ENCODE measurements at regions not wholly inside any gene's neighbourhood (a gene's known extent, or its start where the extent isn't known, plus 50 kb on each side); places are given as distances from the start of the nearest gene placed in this dataset.

DNA sequence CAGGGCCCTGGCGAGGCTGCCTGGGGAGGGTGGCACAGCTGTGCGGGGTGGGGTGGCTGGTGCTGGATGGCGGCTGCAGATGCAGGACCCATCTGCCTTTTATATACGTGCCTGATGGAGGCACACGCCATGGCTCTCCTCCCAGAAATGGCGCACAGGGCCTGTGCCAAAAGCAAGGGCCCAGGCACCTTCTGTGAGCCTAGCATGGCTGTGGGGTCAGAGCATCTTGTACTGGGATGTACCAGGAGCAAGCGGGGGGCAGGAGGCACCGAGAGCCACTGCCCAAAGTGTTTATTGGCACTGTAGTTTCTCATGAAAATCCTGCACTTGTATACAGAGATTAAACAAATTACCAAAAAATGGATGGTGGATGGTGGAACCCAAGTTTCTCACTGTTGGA is 724.1 kb downstream of the GALR1 start:
- no peaks in the 10 kb centered on the region for H3K9me3 ChIP-seq (ENCODE audit: control insufficient read depth, low read length)
- no peaks in the 10 kb centered on the region for H3K4me1 ChIP-seq (ENCODE audit: control insufficient read depth, insufficient read depth, low read length, poor library complexity, severe bottlenecking)
- H3K27ac ChIP-seq (ENCODE audit: insufficient read depth, low read length, poor library complexity, severe bottlenecking), result no peak overlapping the region
- H3K4me3 ChIP-seq (ENCODE audit: insufficient read depth, low read depth, low read length, poor library complexity, severe bottlenecking), result no peak overlapping the region
- DNase-seq, result no peak
- no peaks in the 10 kb centered on the region for H3K36me3 ChIP-seq (ENCODE audit: control insufficient read depth, insufficient read depth, low read length)
- H3K27me3 ChIP-seq (replicated peaks; ENCODE audit: control insufficient read depth, insufficient read depth, low read length, poor library complexity, severe bottlenecking), result no peaks in the 10 kb centered on the region

DNA sequence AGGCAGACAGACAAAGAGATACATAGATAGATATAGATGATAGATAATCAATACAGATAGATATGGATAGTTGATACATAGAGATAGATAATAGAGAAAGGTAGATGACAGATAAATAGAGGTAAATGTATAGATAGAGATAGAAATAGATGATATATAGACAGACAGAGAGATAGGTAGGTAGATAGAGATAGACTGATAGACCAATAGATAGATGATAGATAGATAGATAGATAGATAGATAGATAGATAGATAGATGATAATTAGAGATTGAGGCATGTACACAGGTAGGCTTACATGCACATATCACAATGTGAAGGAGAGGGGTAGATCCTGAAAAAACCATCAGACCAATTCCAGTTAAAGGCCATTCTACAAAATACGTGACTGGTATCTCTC is 724.7 kb downstream of the GALR1 start:
- no peak for DNase-seq
- H3K27ac ChIP-seq (ENCODE audit: insufficient read depth, low read length, poor library complexity, severe bottlenecking), result no peak overlapping the region
- H3K27me3 ChIP-seq (replicated peaks; ENCODE audit: control insufficient read depth, insufficient read depth, low read length, poor library complexity, severe bottlenecking), result no peaks in the 10 kb centered on the region
- H3K9me3 ChIP-seq (ENCODE audit: control insufficient read depth, low read length), result no peaks in the 10 kb centered on the region
- H3K4me3 ChIP-seq (ENCODE audit: insufficient read depth, low read depth, low read length, poor library complexity, severe bottlenecking), result no peak overlapping the region
- H3K4me1 ChIP-seq (ENCODE audit: control insufficient read depth, insufficient read depth, low read length, poor library complexity, severe bottlenecking), result no peaks in the 10 kb centered on the region
- H3K36me3 ChIP-seq (ENCODE audit: control insufficient read depth, insufficient read depth, low read length), result no peaks in the 10 kb centered on the region

DNA sequence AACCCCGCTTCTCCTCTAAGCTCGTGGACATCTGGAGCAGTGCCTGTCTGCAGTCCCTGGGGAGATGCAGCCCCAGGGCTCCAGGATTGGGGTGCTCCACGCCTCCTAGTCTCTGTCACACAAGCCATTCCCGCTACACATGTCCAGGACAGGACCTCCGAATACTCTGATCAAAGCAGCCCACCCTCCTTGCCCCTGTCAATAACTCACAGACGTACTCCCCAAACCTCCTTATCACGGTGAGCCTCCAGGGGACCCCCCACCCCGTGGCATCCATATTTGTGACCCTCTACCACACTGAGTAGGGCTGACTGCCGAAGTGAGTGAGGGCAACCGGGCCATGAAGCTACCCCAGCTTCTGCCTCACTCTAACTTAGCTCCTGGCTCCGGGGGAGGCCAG is 727.7 kb downstream of the GALR1 start:
- DNase-seq, result no peak
- Histone ChIP-seq H3K27me3 (replicated peaks; ENCODE audit: control insufficient read depth, insufficient read depth, low read length, poor library complexity, severe bottlenecking) (no peaks in the 10 kb centered on the region), H3K27ac (ENCODE audit: insufficient read depth, low read length, poor library complexity, severe bottlenecking) (no peak overlapping the region), H3K4me1 (ENCODE audit: control insufficient read depth, insufficient read depth, low read length, poor library complexity, severe bottlenecking) (no peaks in the 10 kb centered on the region), H3K36me3 (ENCODE audit: control insufficient read depth, insufficient read depth, low read length) (no peaks in the 10 kb centered on the region), H3K4me3 (ENCODE audit: insufficient read depth, low read depth, low read length, poor library complexity, severe bottlenecking) (no peak overlapping the region), H3K9me3 (ENCODE audit: control insufficient read depth, low read length) (no peaks in the 10 kb centered on the region)

- Histone ChIP-seq H3K4me1 (ENCODE audit: control insufficient read depth, insufficient read depth, low read length, poor library complexity, severe bottlenecking) (no peaks in the 10 kb centered on the region), H3K36me3 (ENCODE audit: control insufficient read depth, insufficient read depth, low read length) (no peaks in the 10 kb centered on the region), H3K27ac (ENCODE audit: insufficient read depth, low read length, poor library complexity, severe bottlenecking) (no peak overlapping the region), H3K9me3 (ENCODE audit: control insufficient read depth, low read length) (no peaks in the 10 kb centered on the region), H3K4me3 (ENCODE audit: insufficient read depth, low read depth, low read length, poor library complexity, severe bottlenecking) (no peak overlapping the region), H3K27me3 (replicated peaks; ENCODE audit: control insufficient read depth, insufficient read depth, low read length, poor library complexity, severe bottlenecking) (no peaks in the 10 kb centered on the region)
- DNase-seq, result no peak
These were observed 730.6 kb downstream of the GALR1 start for GRCh38 chr18:77980275-77980674.

GRCh38 chr18:77981874-77982273 is 732.2 kb downstream of the GALR1 start:
- H3K9me3 ChIP-seq (ENCODE audit: control insufficient read depth, low read length), result no peaks in the 10 kb centered on the region
- no peaks in the 10 kb centered on the region for H3K4me1 ChIP-seq (ENCODE audit: control insufficient read depth, insufficient read depth, low read length, poor library complexity, severe bottlenecking)
- no peaks in the 10 kb centered on the region for H3K27me3 ChIP-seq (replicated peaks; ENCODE audit: control insufficient read depth, insufficient read depth, low read length, poor library complexity, severe bottlenecking)
- no peak for DNase-seq
- no peak overlapping the region for H3K27ac ChIP-seq (ENCODE audit: insufficient read depth, low read length, poor library complexity, severe bottlenecking)
- H3K4me3 ChIP-seq (ENCODE audit: insufficient read depth, low read depth, low read length, poor library complexity, severe bottlenecking), result no peak overlapping the region
- H3K36me3 ChIP-seq (ENCODE audit: control insufficient read depth, insufficient read depth, low read length), result no peaks in the 10 kb centered on the region

GRCh38 chr18:77983270-77983669 is 733.6 kb downstream of the GALR1 start:
- no peak overlapping the region for H3K27ac ChIP-seq (ENCODE audit: insufficient read depth, low read length, poor library complexity, severe bottlenecking)
- no peaks in the 10 kb centered on the region for H3K36me3 ChIP-seq (ENCODE audit: control insufficient read depth, insufficient read depth, low read length)
- no peaks in the 10 kb centered on the region for H3K4me1 ChIP-seq (ENCODE audit: control insufficient read depth, insufficient read depth, low read length, poor library complexity, severe bottlenecking)
- no peaks in the 10 kb centered on the region for H3K9me3 ChIP-seq (ENCODE audit: control insufficient read depth, low read length)
- no peak for DNase-seq
- H3K4me3 ChIP-seq (ENCODE audit: insufficient read depth, low read depth, low read length, poor library complexity, severe bottlenecking), result no peak overlapping the region
- H3K27me3 ChIP-seq (replicated peaks; ENCODE audit: control insufficient read depth, insufficient read depth, low read length, poor library complexity, severe bottlenecking), result no peaks in the 10 kb centered on the region

DNA sequence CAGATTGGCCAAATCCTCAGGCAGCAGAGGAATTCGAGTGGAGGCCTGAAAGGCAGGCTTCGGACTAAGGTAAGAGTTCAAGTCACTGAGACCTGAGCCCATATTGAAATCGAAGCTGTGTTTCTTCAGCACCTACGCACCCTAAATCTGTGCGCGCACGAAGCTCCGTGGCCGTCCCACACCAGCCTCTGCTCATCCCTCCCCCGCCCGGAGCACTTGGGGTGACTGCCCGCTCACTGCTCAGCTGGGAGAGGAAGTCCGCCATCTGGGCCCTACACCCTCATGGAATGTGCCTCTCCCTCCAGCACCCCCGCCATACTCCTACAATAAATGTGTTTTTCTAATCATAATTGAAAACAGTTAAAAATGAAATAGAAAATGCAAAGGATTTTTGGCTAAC is 734.5 kb downstream of the GALR1 start:
- Histone ChIP-seq H3K4me1 (ENCODE audit: control insufficient read depth, insufficient read depth, low read length, poor library complexity, severe bottlenecking) (no peaks in the 10 kb centered on the region), H3K36me3 (ENCODE audit: control insufficient read depth, insufficient read depth, low read length) (no peaks in the 10 kb centered on the region), H3K4me3 (ENCODE audit: insufficient read depth, low read depth, low read length, poor library complexity, severe bottlenecking) (no peak overlapping the region), H3K27ac (ENCODE audit: insufficient read depth, low read length, poor library complexity, severe bottlenecking) (no peak overlapping the region), H3K9me3 (ENCODE audit: control insufficient read depth, low read length) (no peaks in the 10 kb centered on the region), H3K27me3 (replicated peaks; ENCODE audit: control insufficient read depth, insufficient read depth, low read length, poor library complexity, severe bottlenecking) (no peaks in the 10 kb centered on the region)
- DNase-seq, result no peak

- Histone ChIP-seq H3K4me3 (ENCODE audit: insufficient read depth, low read depth, low read length, poor library complexity, severe bottlenecking) (no peak overlapping the region), H3K27me3 (replicated peaks; ENCODE audit: control insufficient read depth, insufficient read depth, low read length, poor library complexity, severe bottlenecking) (no peaks in the 10 kb centered on the region), H3K9me3 (ENCODE audit: control insufficient read depth, low read length) (no peaks in the 10 kb centered on the region), H3K4me1 (ENCODE audit: control insufficient read depth, insufficient read depth, low read length, poor library complexity, severe bottlenecking) (no peaks in the 10 kb centered on the region), H3K36me3 (ENCODE audit: control insufficient read depth, insufficient read depth, low read length) (no peaks in the 10 kb centered on the region), H3K27ac (ENCODE audit: insufficient read depth, low read length, poor library complexity, severe bottlenecking) (no peak overlapping the region)
- no peak for DNase-seq
These were observed 735.2 kb downstream of the GALR1 start for GRCh38 chr18:77984833-77985232.

DNA sequence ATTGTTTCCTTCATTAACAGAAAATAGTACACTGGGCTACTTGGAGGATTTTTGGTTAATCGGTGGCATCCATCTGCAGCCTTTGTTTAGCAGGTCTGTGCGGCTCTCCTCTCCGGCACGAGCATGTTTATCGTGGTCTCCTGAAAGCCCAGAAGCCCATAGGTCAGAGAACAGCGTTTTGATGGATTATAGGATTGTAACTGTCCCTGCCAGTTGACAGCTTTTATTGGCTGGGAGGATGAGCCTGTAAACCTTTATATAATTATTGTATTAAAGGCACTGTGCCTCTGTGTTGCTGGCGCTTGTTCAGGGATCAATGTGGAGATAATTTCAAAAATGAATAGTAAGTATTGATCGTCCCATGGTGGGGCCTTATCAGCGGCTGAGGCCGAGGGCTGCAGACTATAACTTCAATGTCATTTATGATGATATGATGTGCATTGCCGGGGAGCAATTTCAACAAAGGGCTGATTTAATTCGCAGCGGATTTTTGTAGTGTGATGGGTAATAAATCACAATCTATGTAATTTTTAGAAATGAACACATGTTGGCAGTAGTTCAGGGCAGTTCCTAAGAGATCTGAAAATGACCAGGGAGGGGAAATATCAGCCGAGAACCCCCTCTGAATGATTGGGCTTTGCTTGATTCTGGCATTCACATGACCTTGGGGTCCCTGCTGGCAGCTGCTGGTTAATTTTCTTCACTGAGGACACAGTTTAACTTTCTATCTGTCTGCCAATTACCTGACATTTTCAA is 736.1 kb downstream of the GALR1 start:
- no peak overlapping the region for H3K4me3 ChIP-seq (ENCODE audit: insufficient read depth, low read depth, low read length, poor library complexity, severe bottlenecking)
- DNase-seq, result no peak
- no peaks in the 10 kb centered on the region for H3K27me3 ChIP-seq (replicated peaks; ENCODE audit: control insufficient read depth, insufficient read depth, low read length, poor library complexity, severe bottlenecking)
- H3K36me3 ChIP-seq (ENCODE audit: control insufficient read depth, insufficient read depth, low read length), result no peaks in the 10 kb centered on the region
- H3K27ac ChIP-seq (ENCODE audit: insufficient read depth, low read length, poor library complexity, severe bottlenecking), result no peak overlapping the region
- no peaks in the 10 kb centered on the region for H3K4me1 ChIP-seq (ENCODE audit: control insufficient read depth, insufficient read depth, low read length, poor library complexity, severe bottlenecking)
- H3K9me3 ChIP-seq (ENCODE audit: control insufficient read depth, low read length), result no peaks in the 10 kb centered on the region

DNA sequence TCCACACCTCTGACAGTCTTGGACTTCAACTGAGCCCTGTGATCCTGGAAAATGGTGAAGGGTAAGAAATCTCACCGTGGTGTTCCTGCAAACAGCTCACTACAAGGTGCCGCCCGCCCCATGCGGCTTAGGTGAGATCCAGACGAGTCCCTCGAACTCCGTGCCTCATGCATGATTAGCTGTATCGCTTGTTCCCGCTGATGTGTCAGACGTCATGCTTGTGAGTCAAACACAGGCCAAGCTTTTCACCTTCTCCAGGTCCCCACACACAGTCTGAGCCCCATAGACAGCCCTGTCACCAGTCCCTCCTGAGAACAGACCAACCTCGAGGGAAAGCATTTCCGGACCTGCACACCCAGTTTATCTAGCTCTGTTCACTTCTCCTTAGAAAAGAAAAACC is 740.5 kb downstream of the GALR1 start:
- Histone ChIP-seq H3K4me1 (ENCODE audit: control insufficient read depth, insufficient read depth, low read length, poor library complexity, severe bottlenecking) (no peaks in the 10 kb centered on the region), H3K36me3 (ENCODE audit: control insufficient read depth, insufficient read depth, low read length) (no peaks in the 10 kb centered on the region), H3K4me3 (ENCODE audit: insufficient read depth, low read depth, low read length, poor library complexity, severe bottlenecking) (no peak overlapping the region), H3K27ac (ENCODE audit: insufficient read depth, low read length, poor library complexity, severe bottlenecking) (no peak overlapping the region), H3K27me3 (replicated peaks; ENCODE audit: control insufficient read depth, insufficient read depth, low read length, poor library complexity, severe bottlenecking) (no peaks in the 10 kb centered on the region), H3K9me3 (ENCODE audit: control insufficient read depth, low read length) (no peaks in the 10 kb centered on the region)
- no peak for DNase-seq

Measured in effector memory CD4-positive, alpha-beta T cell (primary cell).